ENCODE measurements at regions not wholly inside any gene's neighbourhood (a gene's known extent, or its start where the extent isn't known, plus 50 kb on each side); places are given as distances from the start of the nearest gene placed in this dataset.

GRCh38 chr15:35279811-35280210, 194.7 kb upstream of the NANOGP8 start:
- no peak for TF ChIP-seq CTCF (IDR thresholded peaks at IDR 0.05)
- no peak for TF ChIP-seq POLR2A (IDR thresholded peaks at IDR 0.05)

All from Peyer's patch (tissue), 4 donors.